ENCODE measurements at regions not wholly inside any gene's neighbourhood (a gene's known extent, or its start where the extent isn't known, plus 50 kb on each side); places are given as distances from the start of the nearest gene placed in this dataset.

GRCh38 chr3:106068795-106069194 lies 200.0 kb upstream of the CBLB start:
- ATAC-seq: no peak
- TF ChIP-seq CSDC2 (CRISPR knock-in tag; IDR thresholded peaks at IDR 0.05): no peak
- no peak for TF ChIP-seq TSHZ2 (CRISPR knock-in tag; IDR thresholded peaks at IDR 0.05)
- TF ChIP-seq ZFP30 (CRISPR knock-in tag; IDR thresholded peaks at IDR 0.05): no peak
- no peak for TF ChIP-seq ZNF565 (CRISPR knock-in tag; conservative IDR thresholded peaks at IDR 0.05; ENCODE audit: low read depth)
- TF ChIP-seq, protein P1, sequence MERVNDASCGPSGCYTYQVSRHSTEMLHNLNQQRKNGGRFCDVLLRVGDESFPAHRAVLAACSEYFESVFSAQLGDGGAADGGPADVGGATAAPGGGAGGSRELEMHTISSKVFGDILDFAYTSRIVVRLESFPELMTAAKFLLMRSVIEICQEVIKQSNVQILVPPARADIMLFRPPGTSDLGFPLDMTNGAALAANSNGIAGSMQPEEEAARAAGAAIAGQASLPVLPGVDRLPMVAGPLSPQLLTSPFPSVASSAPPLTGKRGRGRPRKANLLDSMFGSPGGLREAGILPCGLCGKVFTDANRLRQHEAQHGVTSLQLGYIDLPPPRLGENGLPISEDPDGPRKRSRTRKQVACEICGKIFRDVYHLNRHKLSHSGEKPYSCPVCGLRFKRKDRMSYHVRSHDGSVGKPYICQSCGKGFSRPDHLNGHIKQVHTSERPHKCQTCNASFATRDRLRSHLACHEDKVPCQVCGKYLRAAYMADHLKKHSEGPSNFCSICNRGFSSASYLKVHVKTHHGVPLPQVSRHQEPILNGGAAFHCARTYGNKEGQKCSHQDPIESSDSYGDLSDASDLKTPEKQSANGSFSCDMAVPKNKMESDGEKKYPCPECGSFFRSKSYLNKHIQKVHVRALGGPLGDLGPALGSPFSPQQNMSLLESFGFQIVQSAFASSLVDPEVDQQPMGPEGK (CRISPR knock-in tag; IDR thresholded peaks at IDR 0.05; ENCODE audit: borderline replicate concordance): no peak
- no peak for TF ChIP-seq ZFP3 (CRISPR knock-in tag; IDR thresholded peaks at IDR 0.05)
- TF ChIP-seq ESRRG (CRISPR knock-in tag; IDR thresholded peaks at IDR 0.05): no peak
- TF ChIP-seq TCF4 (CRISPR knock-in tag; IDR thresholded peaks at IDR 0.05; ENCODE audit: borderline replicate concordance): no peak
- no peak for TF ChIP-seq POU6F1 (CRISPR knock-in tag; IDR thresholded peaks at IDR 0.05; ENCODE audit: borderline replicate concordance, low read depth)
- no peak for TF ChIP-seq TOX (CRISPR knock-in tag; IDR thresholded peaks at IDR 0.05; ENCODE audit: borderline replicate concordance)
- TF ChIP-seq GLIS3 (CRISPR knock-in tag; IDR thresholded peaks at IDR 0.05): no peak

DNA sequence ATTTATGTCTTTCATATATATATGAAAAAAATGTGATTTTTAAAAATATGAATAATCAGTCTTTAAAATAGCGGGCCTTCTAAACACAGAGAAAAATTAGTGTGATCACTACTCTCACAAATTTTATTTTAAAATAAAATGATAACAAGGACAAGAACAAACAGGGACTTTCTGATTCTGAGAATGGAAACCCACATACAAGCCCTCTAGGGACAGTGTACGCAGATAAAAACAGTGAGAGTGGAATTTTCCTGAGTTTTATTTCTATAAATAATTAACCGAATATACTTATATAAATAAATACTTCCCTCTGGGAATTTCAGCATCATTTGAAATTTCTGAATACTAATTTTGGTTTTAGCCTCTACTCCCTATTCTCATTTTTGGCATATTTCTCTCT lies 201.4 kb upstream of the CBLB start:
- TF ChIP-seq BACH2 (CRISPR knock-in tag; IDR thresholded peaks at IDR 0.05; ENCODE audit: borderline replicate concordance) (no peak), ARNTL (CRISPR knock-in tag; IDR thresholded peaks at IDR 0.05; ENCODE audit: borderline replicate concordance, low read depth) (no peak), PPARA (CRISPR knock-in tag; IDR thresholded peaks at IDR 0.05; ENCODE audit: borderline replicate concordance) (no peak), TSHZ2 (CRISPR knock-in tag; IDR thresholded peaks at IDR 0.05) (no peak), POU6F1 (CRISPR knock-in tag; IDR thresholded peaks at IDR 0.05; ENCODE audit: borderline replicate concordance, low read depth) (no peak), ZC3H10 (CRISPR knock-in tag; IDR thresholded peaks at IDR 0.05) (no peak), TOX (CRISPR knock-in tag; IDR thresholded peaks at IDR 0.05; ENCODE audit: borderline replicate concordance) (no peak), TCF4 (CRISPR knock-in tag; IDR thresholded peaks at IDR 0.05; ENCODE audit: borderline replicate concordance) (no peak), CSDC2 (CRISPR knock-in tag; IDR thresholded peaks at IDR 0.05) (no peak), RARB (CRISPR knock-in tag; IDR thresholded peaks at IDR 0.05) (no peak), ZFP3 (CRISPR knock-in tag; IDR thresholded peaks at IDR 0.05) (no peak), ZNF70 (CRISPR knock-in tag; IDR thresholded peaks at IDR 0.05) (no peak), OSR1 (CRISPR knock-in tag; IDR thresholded peaks at IDR 0.05) (no peak), ZFP30 (CRISPR knock-in tag; IDR thresholded peaks at IDR 0.05) (no peak)
- TF ChIP-seq, protein P2, sequence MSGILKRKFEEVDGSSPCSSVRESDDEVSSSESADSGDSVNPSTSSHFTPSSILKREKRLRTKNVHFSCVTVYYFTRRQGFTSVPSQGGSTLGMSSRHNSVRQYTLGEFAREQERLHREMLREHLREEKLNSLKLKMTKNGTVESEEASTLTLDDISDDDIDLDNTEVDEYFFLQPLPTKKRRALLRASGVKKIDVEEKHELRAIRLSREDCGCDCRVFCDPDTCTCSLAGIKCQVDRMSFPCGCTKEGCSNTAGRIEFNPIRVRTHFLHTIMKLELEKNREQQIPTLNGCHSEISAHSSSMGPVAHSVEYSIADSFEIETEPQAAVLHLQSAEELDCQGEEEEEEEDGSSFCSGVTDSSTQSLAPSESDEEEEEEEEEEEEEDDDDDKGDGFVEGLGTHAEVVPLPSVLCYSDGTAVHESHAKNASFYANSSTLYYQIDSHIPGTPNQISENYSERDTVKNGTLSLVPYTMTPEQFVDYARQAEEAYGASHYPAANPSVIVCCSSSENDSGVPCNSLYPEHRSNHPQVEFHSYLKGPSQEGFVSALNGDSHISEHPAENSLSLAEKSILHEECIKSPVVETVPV (CRISPR knock-in tag; IDR thresholded peaks at IDR 0.05): no peak
- TF ChIP-seq, protein P3, sequence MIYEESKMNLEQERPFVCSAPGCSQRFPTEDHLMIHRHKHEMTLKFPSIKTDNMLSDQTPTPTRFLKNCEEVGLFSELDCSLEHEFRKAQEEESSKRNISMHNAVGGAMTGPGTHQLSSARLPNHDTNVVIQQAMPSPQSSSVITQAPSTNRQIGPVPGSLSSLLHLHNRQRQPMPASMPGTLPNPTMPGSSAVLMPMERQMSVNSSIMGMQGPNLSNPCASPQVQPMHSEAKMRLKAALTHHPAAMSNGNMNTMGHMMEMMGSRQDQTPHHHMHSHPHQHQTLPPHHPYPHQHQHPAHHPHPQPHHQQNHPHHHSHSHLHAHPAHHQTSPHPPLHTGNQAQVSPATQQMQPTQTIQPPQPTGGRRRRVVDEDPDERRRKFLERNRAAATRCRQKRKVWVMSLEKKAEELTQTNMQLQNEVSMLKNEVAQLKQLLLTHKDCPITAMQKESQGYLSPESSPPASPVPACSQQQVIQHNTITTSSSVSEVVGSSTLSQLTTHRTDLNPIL (CRISPR knock-in tag; IDR thresholded peaks at IDR 0.05; ENCODE audit: low read depth): no peak
- ATAC-seq: no peak

Measured in SK-N-SH treated with all-trans-retinoic acid at 6 μM for 48 hours (cell line).